Stomach (tissue), 8 donors: ENCODE measurements at regions not wholly inside any gene's neighbourhood (a gene's known extent, or its start where the extent isn't known, plus 50 kb on each side); places are given as distances from the start of the nearest gene placed in this dataset.

Experiments used
- DNase-seq, 2 donors: peaks; one replicate each; pipeline versions ENCODE4 v3.0.0 to v3.0.0-alpha.2; 2013 to 2019
- H3K27ac ChIP-seq, 5 donors: fragments of 200-600 bp in 4 of 5; sonication (generic) in 4 of 5; one replicate each; pipeline ENCODE4 v1.5.1; 2013 to 2019; ENCODE audit warnings: mild to moderate bottlenecking in 1 of 5, moderate library complexity in 1 of 5
- H3K27me3 ChIP-seq, 3 donors: fragments of 200-600 bp; sonication (generic); one replicate each; pipeline ENCODE4 v1.5.1; 2017 to 2019; ENCODE audit warnings: mixed run types in 1 of 3
- H3K36me3 ChIP-seq, 4 donors: fragments of 200-600 bp; sonication (generic); 1 replicate in 3 of 4; 2 replicates in 1 of 4; pipeline ENCODE4 v1.5.1; 2016 to 2019
- H3K4me1 ChIP-seq, 4 donors: fragments of 200-600 bp; sonication (generic); one replicate each; pipeline ENCODE4 v1.5.1; 2016 to 2019
- H3K4me3 ChIP-seq, 4 donors: fragments of 200-600 bp; sonication (generic) in 3 of 4; one replicate each; pipeline ENCODE4 v1.5.1; 2016 to 2019; ENCODE audit warnings: mild to moderate bottlenecking in 1 of 4
- H3K9me3 ChIP-seq, 4 donors: fragments of 200-600 bp; sonication (generic); one replicate each; pipeline ENCODE4 v1.5.1; 2016 to 2019
- CTCF ChIP-seq, 7 experiments: fragments of 450-650 bp in 4 of 7; fragments of 200-600 bp in 3 of 7; sonication (generic) in 3 of 7; IDR thresholded peaks; one replicate each; pipeline ENCODE4 v1.5.1; 2016 to 2019; ENCODE audit warnings: antibody characterized with exemption in 7 of 7, control low read depth in 2 of 7, mild to moderate bottlenecking in 1 of 7
- EP300 ChIP-seq: sonication (generic); formaldehyde crosslinking; IDR thresholded peaks from one replicate; pipeline ENCODE4 v1.6.1; 2017; ENCODE audit warnings: antibody characterized with exemption
- POLR2A ChIP-seq, 4 donors: fragments of 450-650 bp; IDR thresholded peaks; one replicate each; pipeline ENCODE4 v1.6.1; 2016; ENCODE audit warnings: antibody characterized with exemption in 4 of 4, control low read depth in 2 of 4, mild to moderate bottlenecking in 1 of 4, moderate library complexity in 1 of 4
- POLR2AphosphoS5 ChIP-seq, 3 donors: sonication (generic); formaldehyde crosslinking; IDR thresholded peaks; one replicate each; pipeline ENCODE4 v1.6.1; 2016; ENCODE audit warnings: antibody characterized with exemption in 3 of 3
- WGBS, 5 donors: extraction: QIAGEN DNeasy Blood & Tissue Kit in 3 of 5; methylation state at CpG; one replicate each; pipeline versions ENCODE4 v1.1.5 to v1.1.7; 2013 to 2018; 5-methylcytosine and 5-hydroxymethylcytosine counted together
- intact Hi-C: fragments of 100-400 bp; cut with DNase I; formaldehyde crosslinking; loops from one replicate; pipeline ENCODE4 v1.15.1; 2023; ENCODE audit warnings: low total_unique reads
- donor health status: healthy with polysubstance abuse.
- donor health status: Bipolar disorder and iron deficiency.
- donor health status: healthy.

DNA sequence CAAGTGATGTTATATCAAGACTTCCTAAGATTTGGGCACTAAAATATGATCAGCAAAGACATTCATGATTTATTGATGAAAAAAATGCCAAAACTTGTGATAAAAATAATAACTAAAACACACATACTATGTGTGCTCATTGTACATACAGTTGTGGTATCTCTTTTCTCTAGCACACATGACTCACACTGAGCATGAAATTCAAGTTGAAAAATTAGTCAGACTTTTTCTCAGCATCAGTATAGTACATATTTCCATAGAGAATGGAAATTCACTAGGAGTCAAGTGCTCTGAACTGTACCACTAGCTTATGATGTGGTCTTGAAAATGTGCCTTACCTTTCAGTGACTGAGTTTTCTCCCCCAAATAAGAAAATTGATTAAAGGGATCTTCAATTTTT lies 471.8 kb upstream of the FLRT2 start:
- no peak for DNase-seq
- Histone ChIP-seq H3K27ac (no peak overlapping the region), H3K4me3 (no peak overlapping the region), H3K9me3 (peaks cover 0 to 15% (median 8%) of the 10 kb centered on the region in 4 donors), H3K36me3 (no peaks in the 10 kb centered on the region), H3K27me3 (no peaks in the 10 kb centered on the region), H3K4me1 (no peaks in the 10 kb centered on the region)
- TF ChIP-seq POLR2AphosphoS5 (IDR thresholded peaks at IDR 0.05) (no peak), EP300 (no peak), POLR2A (IDR thresholded peaks at IDR 0.05) (no peak), CTCF (IDR thresholded peaks at IDR 0.05) (no peak)
- intact Hi-C loops: no loop called here

GRCh38 chr14:85060121-85060520 lies 469.8 kb upstream of the FLRT2 start:
- Histone ChIP-seq H3K4me1 (no peaks in the 10 kb centered on the region), H3K9me3 (peaks cover 0 to 4% (median 0%) of the 10 kb centered on the region in 4 donors), H3K4me3 (no peak overlapping the region), H3K27ac (no peak overlapping the region), H3K27me3 (no peaks in the 10 kb centered on the region), H3K36me3 (no peaks in the 10 kb centered on the region)
- DNase-seq: no peak
- intact Hi-C loops: no loop called here
- TF ChIP-seq POLR2AphosphoS5 (IDR thresholded peaks at IDR 0.05) (no peak), POLR2A (IDR thresholded peaks at IDR 0.05) (no peak), EP300 (no peak), CTCF (IDR thresholded peaks at IDR 0.05) (no peak)
- 81 to 86% (median 85%) methylated on average over 5 of the region's 5 CpGs for WGBS, 5 donors

- intact Hi-C loops: no loop called here
- Histone ChIP-seq H3K36me3 (no peaks in the 10 kb centered on the region), H3K4me3 (no peak overlapping the region), H3K9me3 (peaks cover 0 to 4% (median 0%) of the 10 kb centered on the region in 4 donors), H3K4me1 (no peaks in the 10 kb centered on the region), H3K27me3 (no peaks in the 10 kb centered on the region), H3K27ac (no peak overlapping the region)
- TF ChIP-seq POLR2A (IDR thresholded peaks at IDR 0.05) (no peak), EP300 (no peak), POLR2AphosphoS5 (IDR thresholded peaks at IDR 0.05) (no peak), CTCF (IDR thresholded peaks at IDR 0.05) (no peak)
- no peak for DNase-seq
- WGBS, 5 donors: 88 to 97% (median 91%) methylated on average over 4 of the region's 4 CpGs
These were observed 468.7 kb upstream of the FLRT2 start for GRCh38 chr14:85061256-85061655.

DNA sequence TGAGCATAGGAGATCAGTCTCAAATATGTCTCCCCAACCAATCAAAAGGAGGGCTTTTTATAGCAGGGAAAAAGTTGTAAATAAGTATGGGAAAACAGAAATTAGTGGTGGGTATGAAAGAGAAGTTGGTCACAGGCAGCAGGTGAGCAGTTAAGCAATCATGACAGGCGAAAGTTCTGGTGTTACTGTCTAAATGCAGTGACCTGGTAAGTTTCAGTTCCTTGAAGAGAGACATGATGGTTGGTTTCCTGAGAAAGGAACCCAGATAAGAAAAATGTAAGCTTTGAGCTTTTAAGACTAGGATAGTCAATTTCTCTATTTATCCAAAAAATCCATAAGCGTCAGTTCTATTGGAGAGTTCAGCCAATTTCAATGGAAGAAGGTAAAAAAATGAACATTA lies 466.2 kb upstream of the FLRT2 start:
- TF ChIP-seq EP300: no peak
- TF ChIP-seq POLR2AphosphoS5 (IDR thresholded peaks at IDR 0.05): no peak
- TF ChIP-seq POLR2A (IDR thresholded peaks at IDR 0.05): no peak
- TF ChIP-seq CTCF (IDR thresholded peaks at IDR 0.05): no peak
- Histone ChIP-seq H3K27me3 (no peaks in the 10 kb centered on the region), H3K4me3 (no peak overlapping the region), H3K4me1 (no peaks in the 10 kb centered on the region), H3K27ac (no peak overlapping the region), H3K9me3 (peaks cover 0 to 4% (median 0%) of the 10 kb centered on the region in 4 donors), H3K36me3 (no peaks in the 10 kb centered on the region)
- intact Hi-C loops: no loop called here
- WGBS, 5 donors: 84 to 94% (median 92%) methylated on average over 2 of the region's 2 CpGs
- no peak for DNase-seq
